K562 (cell line): ENCODE measurements at regions not wholly inside any gene's neighbourhood (a gene's known extent, or its start where the extent isn't known, plus 50 kb on each side); places are given as distances from the start of the nearest gene placed in this dataset.

Experiments used
- ATAC-seq: fragments of 200-7000 bp; cut with Tn5 transposase; 3 replicates; pipeline ENCODE4 v1.9.1; 2020; ENCODE audit warnings: moderate library complexity
- BruUV-seq: library from RNA; stranded (reverse); fragments of 400-500 nt; replicated peaks from 2 replicates; lab custom pipeline; 2021; lab: Mats Ljungman, UMichigan
- CTCF ChIA-PET: fragments of 300-600 bp; formaldehyde crosslinking; extraction: SDS; loops from one replicate; lab custom pipeline; 2021; ENCODE audit warnings: low intra/inter-chr PET ratio; lab: Yijun Ruan, JAX
- POLR2A ChIA-PET: fragments of 300-600, 350-650 bp; sonication (Branson Sonifier 250); formaldehyde crosslinking; extraction: SDS; loops from one replicate; lab custom pipeline; 2021; ENCODE audit warnings: antibody characterized with exemption, inconsistent platforms; lab: Yijun Ruan, JAX
- DNase-seq, 4 experiments: peaks; one replicate each; pipeline versions ENCODE4 v3.0.0 to v3.0.0-alpha.2; 2011 to 2018; ENCODE audit warnings: low spot score in 3 of 4, mixed read lengths in 3 of 4; ENCODE audit errors: extremely low read depth in 1 of 4
- FAIRE-seq: peaks from 2 replicates; lab custom pipeline; 2011; peaks lifted over from hg19 to GRCh38; lab: Jason Lieb, UNC
- H2AFZ ChIP-seq: 2 replicates; pipeline ENCODE4 v1.6.0; 2011; ENCODE audit warnings: low read depth, low read length, control low read depth, inconsistent platforms
- H3K27ac ChIP-seq: fragments of 200-600 bp; 3 replicates; pipeline ENCODE4 v1.8.0; 2011; ENCODE audit warnings: low read depth, mild to moderate bottlenecking, control low read depth, inconsistent platforms, low read length, moderate library complexity, mixed read lengths; ENCODE audit errors: extremely low read depth
- H3K27me3 ChIP-seq, 2 experiments: fragments of 300-600 bp in 1 of 2; 2 replicates in 1 of 2; 3 replicates in 1 of 2; pipeline versions ENCODE4 v1.6.0 to v1.8.0; 2011; ENCODE audit warnings: inconsistent platforms in 2 of 2, low read length in 2 of 2, mild to moderate bottlenecking in 1 of 2, mixed read lengths in 1 of 2, moderate library complexity in 1 of 2; ENCODE audit not compliant: control insufficient read depth in 2 of 2, insufficient read depth in 2 of 2
- H3K36me3 ChIP-seq: fragments of 300-600 bp; 3 replicates; pipeline ENCODE4 v1.8.0; 2011; ENCODE audit warnings: mild to moderate bottlenecking, low read length, inconsistent platforms; ENCODE audit not compliant: control insufficient read depth, insufficient read depth
- H3K4me1 ChIP-seq, 2 experiments: fragments of 200-600 bp in 1 of 2; replicated peaks in 1 of 2; 2 replicates in 1 of 2; 3 replicates in 1 of 2; pipeline versions ENCODE4 v1.5.1 to v1.8.0; 2011; ENCODE audit warnings: inconsistent platforms in 2 of 2, low read length in 2 of 2, mild to moderate bottlenecking in 1 of 2, mixed read lengths in 1 of 2, moderate library complexity in 1 of 2; ENCODE audit not compliant: control insufficient read depth in 2 of 2, insufficient read depth in 2 of 2
- H3K4me2 ChIP-seq: 2 replicates; pipeline ENCODE4 v1.6.1; 2011; ENCODE audit warnings: low read length, control low read depth, inconsistent platforms, mixed read lengths; ENCODE audit not compliant: insufficient read depth
- H3K4me3 ChIP-seq: fragments of 200-600 bp; sonication (generic), shearing (Covaris generic); 2 replicates; pipeline ENCODE4 v1.5.1; 2016; ENCODE audit warnings: control low read depth, inconsistent platforms
- H3K79me2 ChIP-seq: fragments of 200-600 bp; 3 replicates; pipeline ENCODE4 v1.8.0; 2011; ENCODE audit warnings: low read length, inconsistent platforms; ENCODE audit not compliant: control insufficient read depth, insufficient read depth
- H3K9ac ChIP-seq, 2 experiments: 2 replicates each; pipeline versions ENCODE4 v1.6.0 to v1.6.1; 2011; ENCODE audit warnings: low read depth in 2 of 2, low read length in 2 of 2, control low read depth in 1 of 2, inconsistent platforms in 1 of 2, mild to moderate bottlenecking in 1 of 2, mixed read lengths in 1 of 2; ENCODE audit not compliant: insufficient read depth in 1 of 2
- H3K9me1 ChIP-seq: one replicate; pipeline ENCODE4 v1.6.0; 2011; ENCODE audit warnings: inconsistent platforms, mild to moderate bottlenecking, low read length, moderate library complexity; ENCODE audit not compliant: control insufficient read depth, insufficient read depth
- H3K9me3 ChIP-seq: replicated peaks from 2 replicates; pipeline ENCODE4 v1.5.1; 2011; ENCODE audit warnings: low read depth, low read length, inconsistent platforms; ENCODE audit not compliant: control insufficient read depth, insufficient read depth
- H4K20me1 ChIP-seq: replicated peaks from 2 replicates; pipeline ENCODE4 v1.6.1; 2011; ENCODE audit warnings: low read length, inconsistent platforms, mixed read lengths; ENCODE audit not compliant: control insufficient read depth, insufficient read depth
- CCNT2 ChIP-seq: IDR thresholded peaks from 2 replicates; pipeline ENCODE4 v1.6.1; 2011; ENCODE audit warnings: borderline replicate concordance, low read depth, mild to moderate bottlenecking, moderate library complexity, mixed read lengths, low read length; ENCODE audit not compliant: insufficient read length; ENCODE audit errors: extremely low read depth
- CEBPB ChIP-seq: fragments of 450-650 bp; IDR thresholded peaks from 2 replicates; pipeline ENCODE4 v1.6.1; 2016; ENCODE audit warnings: missing genetic modification characterization, missing compliant biosample characterization
- FOSL1 ChIP-seq: fragments of 200-800 bp; sonication (Bioruptor generic); conservative IDR thresholded peaks from 2 replicates; pipeline ENCODE4 v1.6.1; 2016; ENCODE audit warnings: missing genetic modification characterization, missing compliant biosample characterization
- GABPB1 ChIP-seq: sonication (generic); formaldehyde crosslinking; IDR thresholded peaks from 2 replicates; pipeline ENCODE4 v1.8.0; 2022; ENCODE audit warnings: mild to moderate bottlenecking, missing genetic modification reagents
- HDAC2 ChIP-seq: fragments of 450-650 bp; IDR thresholded peaks from 2 replicates; pipeline ENCODE4 v1.6.1; 2016; ENCODE audit warnings: mild to moderate bottlenecking
- HDGF ChIP-seq: fragments of 450-650 bp; IDR thresholded peaks from 2 replicates; pipeline ENCODE4 v1.6.1; 2016
- PHF21A ChIP-seq: fragments of 450-650 bp; IDR thresholded peaks from 2 replicates; pipeline ENCODE4 v1.6.1; 2017; ENCODE audit warnings: low read depth, borderline replicate concordance
- SIRT6 ChIP-seq: IDR thresholded peaks from one replicate; pipeline ENCODE4 v1.6.1; 2012; ENCODE audit warnings: low read depth, mild to moderate bottlenecking, control low read depth, inconsistent platforms, low read length, moderate library complexity
- SMARCB1 ChIP-seq: IDR thresholded peaks from 2 replicates; pipeline ENCODE4 v1.6.1; 2011; ENCODE audit warnings: improper control_type of control experiment, low read depth; ENCODE audit not compliant: insufficient read length
- TCF3 ChIP-seq: sonication (generic); formaldehyde crosslinking; IDR thresholded peaks from 2 replicates; pipeline ENCODE4 v1.4.0; 2020; ENCODE audit warnings: mild to moderate bottlenecking, missing genetic modification reagents
- TEAD4 ChIP-seq, 2 experiments: sonication (generic) in 1 of 2; formaldehyde crosslinking in 1 of 2; IDR thresholded peaks; 2 replicates each; pipeline versions ENCODE4 v1.6.1 to v1.8.0; 2012 to 2022; ENCODE audit warnings: borderline replicate concordance in 1 of 2, inconsistent platforms in 1 of 2, low read length in 1 of 2, mild to moderate bottlenecking in 1 of 2, missing genetic modification reagents in 1 of 2
- XRCC5 ChIP-seq: fragments of 200-400 bp; formaldehyde crosslinking; IDR thresholded peaks from 2 replicates; pipeline ENCODE4 v1.6.1; 2017; ENCODE audit warnings: low read depth, mild to moderate bottlenecking, low read length
- ZNF395 ChIP-seq: fragments of 200-800 bp; sonication (Bioruptor generic); IDR thresholded peaks from 2 replicates; pipeline ENCODE4 v1.6.1; 2017; ENCODE audit warnings: missing genetic modification characterization, missing compliant biosample characterization
- WGBS: fragments of 100-300 bp; shearing (Covaris generic); methylation state at CpG from one replicate; pipeline ENCODE4 v1.1.6; 2016; ENCODE audit warnings: low coverage, mixed read lengths; ENCODE audit not compliant: insufficient coverage; ENCODE audit errors: missing lambda C conversion rate; 5-methylcytosine and 5-hydroxymethylcytosine counted together
- in situ Hi-C: fragments of 300-500 bp; cut with MboI; formaldehyde crosslinking; loops from 4 replicates; pipeline ENCODE4 v1.15.0; 2018; ENCODE audit warnings: inconsistent platforms, mixed read lengths
- intact Hi-C: fragments of 100-400 bp; cut with micrococcal nuclease; formaldehyde crosslinking; loops from 2 replicates; pipeline ENCODE4 v1.14.2; 2022

GRCh38 chr5:135657536-135658305 is 78.9 kb upstream of the CXCL14 start:
- BruUV-seq: no TSS peak
- POLR2A ChIA-PET: interaction anchor here (0.9 to 1.0 kb wide), 2 partner anchors 11 to 12 kb away, joined by 3 read pairs; no protein-coding TSS in a partner anchor
- no peak overlapping the region for H3K4me3 ChIP-seq
- in situ Hi-C loops (no loop called here), intact Hi-C loops (no loop called here)
- H3K9ac ChIP-seq: no peak overlapping the region
- H3K27me3 ChIP-seq: peaks cover 3 to 5% of the 10 kb centered on the region in 2 experiments; a peak in 3 of 5 replicates
- TF ChIP-seq GABPB1 (no peak), HDAC2 (no peak), TEAD4 (IDR thresholded peaks at IDR 0.05; ENCODE audit: low read length) (no peak), TEAD4 (CRISPR knock-in tag; IDR thresholded peaks at IDR 0.05; ENCODE audit: borderline replicate concordance) (no peak), SIRT6 (no peak), PHF21A (no peak), CCNT2 (no peak), TCF3 (CRISPR knock-in tag) (no peak), XRCC5 (no peak), FOSL1 (tag) (no peak), SMARCB1 (no peak), CEBPB (tag) (no peak), ZNF395 (no peak), HDGF (no peak)
- no peaks in the 10 kb centered on the region for H3K79me2 ChIP-seq
- H2AFZ ChIP-seq: no peak overlapping the region
- CTCF ChIA-PET: no interaction called here
- no peaks in the 10 kb centered on the region for H3K9me3 ChIP-seq
- FAIRE-seq (no peak), ATAC-seq (no peak), DNase-seq (no peak)
- no peak overlapping the region for H3K27ac ChIP-seq
- WGBS: 0% methylated on average over 3 of the region's 3 CpGs
- H3K4me2 ChIP-seq: no peak overlapping the region
- no peaks in the 10 kb centered on the region for H3K9me1 ChIP-seq
- H3K4me1 ChIP-seq: no peaks in the 10 kb centered on the region
- H4K20me1 ChIP-seq: no peaks in the 10 kb centered on the region
- H3K36me3 ChIP-seq: no peaks in the 10 kb centered on the region
